IPS-18c (cell line): ENCODE measurements at regions not wholly inside any gene's neighbourhood (a gene's known extent, or its start where the extent isn't known, plus 50 kb on each side); places are given as distances from the start of the nearest gene placed in this dataset.
"Not testable (repeated sequence)": the region's sequence is repeated elsewhere in the genome, so short reads cannot be mapped to it uniquely, and the experiment has no call there.

Experiments
- H3K4me3 ChIP-seq: 2 replicates; pipeline ENCODE4 v1.7.0; 2013; ENCODE audit warnings: low read depth, mild to moderate bottlenecking, low read length, moderate library complexity; ENCODE audit not compliant: insufficient read depth
- H3K9me3 ChIP-seq: one replicate; pipeline ENCODE4 v1.6.1; 2013; ENCODE audit warnings: mild to moderate bottlenecking, low read length, moderate library complexity; ENCODE audit not compliant: control insufficient read depth, insufficient read depth

- no peaks in the 10 kb centered on the region for H3K9me3 ChIP-seq
- no peak overlapping the region for H3K4me3 ChIP-seq
Measured at GRCh38 chr14:87772854-87773253, 220.1 kb downstream of the GALC start.

DNA sequence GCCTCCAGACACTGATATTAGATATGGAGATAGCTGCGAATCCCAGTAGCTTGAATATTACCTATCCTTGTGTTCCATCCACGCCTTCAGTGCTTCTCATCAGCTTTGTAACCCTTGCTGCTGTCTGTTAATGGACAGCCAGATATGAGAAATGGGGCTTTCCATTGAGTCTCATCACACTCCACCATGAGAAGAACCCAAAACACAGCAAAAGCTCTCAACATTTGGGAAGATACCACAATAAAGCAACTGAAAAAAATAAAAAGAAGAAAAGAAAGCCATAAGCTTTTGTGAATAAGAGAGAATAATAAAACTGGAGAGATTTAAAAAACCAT, 225.4 kb downstream of the GALC start:
- H3K4me3 ChIP-seq, result no peak overlapping the region
- H3K9me3 ChIP-seq, result no peaks in the 10 kb centered on the region

DNA sequence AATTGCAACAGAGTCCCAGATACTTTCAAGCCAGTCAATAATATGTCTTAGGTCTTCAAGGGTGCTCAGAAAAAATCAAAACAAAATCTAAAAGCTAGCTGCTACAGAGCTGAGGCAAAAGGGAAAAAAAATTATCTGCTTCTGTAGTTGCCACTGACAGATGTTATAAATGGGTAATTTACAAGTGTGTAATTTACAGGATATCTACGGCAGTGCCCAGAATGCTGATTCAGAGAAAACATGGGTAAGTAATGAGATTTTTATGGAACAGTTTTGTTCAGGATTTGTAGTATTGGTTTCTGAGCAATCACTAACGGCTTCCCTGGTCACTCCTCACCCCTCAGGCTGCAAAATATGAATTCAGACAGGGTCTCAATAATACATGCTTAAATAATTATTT, 234.1 kb downstream of the GALC start:
- Histone ChIP-seq H3K9me3 (no peaks in the 10 kb centered on the region), H3K4me3 (no peak overlapping the region)

GRCh38 chr14:87756661-87757060, 236.3 kb downstream of the GALC start:
- no peaks in the 10 kb centered on the region for H3K9me3 ChIP-seq
- H3K4me3 ChIP-seq, result no peak overlapping the region

GRCh38 chr14:87754520-87755223, 238.3 kb downstream of the GALC start:
- H3K9me3 ChIP-seq, result no peaks in the 10 kb centered on the region
- H3K4me3 ChIP-seq, result no peak overlapping the region

DNA sequence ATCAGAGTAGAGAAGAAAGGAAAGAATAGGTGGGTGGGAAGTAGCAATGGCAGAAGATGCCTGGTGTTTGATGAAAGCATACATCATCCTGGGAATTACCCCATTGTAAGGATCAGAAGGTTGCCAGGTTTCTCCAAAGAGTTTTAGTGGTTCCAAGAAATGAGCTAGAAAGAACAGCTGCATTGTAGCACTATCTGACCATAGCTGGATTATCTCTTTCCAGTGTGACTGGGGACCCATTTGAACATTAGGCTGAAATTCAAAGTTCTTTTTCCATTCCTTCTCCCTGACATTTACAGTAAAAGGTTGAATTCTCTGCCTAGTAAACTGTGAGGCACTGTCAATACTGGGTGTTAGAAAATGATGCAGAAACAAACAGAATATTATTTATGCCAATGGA, 244.4 kb downstream of the GALC start:
- Histone ChIP-seq H3K4me3 (no peak overlapping the region), H3K9me3 (no peaks in the 10 kb centered on the region)

DNA sequence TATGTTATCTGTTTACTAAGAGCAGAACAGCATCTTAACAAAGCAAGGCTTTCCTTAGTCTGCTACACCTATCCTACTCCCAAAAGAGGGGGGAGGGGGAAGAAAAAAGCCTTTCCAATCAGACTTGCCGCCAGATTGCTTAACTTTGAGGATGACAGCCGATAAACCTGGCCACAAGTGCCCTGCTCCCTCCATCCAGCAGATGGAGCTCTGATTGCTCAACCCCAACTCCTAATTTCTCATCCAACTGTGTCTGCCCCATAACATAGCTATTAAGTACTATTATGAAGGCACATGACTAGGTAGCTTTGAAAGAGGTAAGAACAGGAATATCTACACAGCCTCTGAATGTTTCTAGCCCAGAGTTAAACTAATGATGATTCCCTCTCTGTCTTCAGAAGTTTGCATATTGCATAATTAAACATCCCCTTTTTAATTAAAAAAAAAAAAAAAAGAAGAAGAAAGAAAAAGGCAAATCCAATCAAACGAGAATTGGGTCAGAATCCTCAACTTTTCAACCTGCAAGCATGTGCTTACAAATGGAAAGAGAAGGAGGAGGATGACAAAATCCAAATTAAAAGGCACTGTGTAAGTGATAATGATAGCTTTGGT, 247.4 kb downstream of the GALC start:
- no peak overlapping the region for H3K4me3 ChIP-seq
- H3K9me3 ChIP-seq, result no peaks in the 10 kb centered on the region

GRCh38 chr14:87734577-87735360, 258.2 kb downstream of the GALC start:
- not testable (repeated sequence) for H3K4me3 ChIP-seq, H3K9me3 ChIP-seq

DNA sequence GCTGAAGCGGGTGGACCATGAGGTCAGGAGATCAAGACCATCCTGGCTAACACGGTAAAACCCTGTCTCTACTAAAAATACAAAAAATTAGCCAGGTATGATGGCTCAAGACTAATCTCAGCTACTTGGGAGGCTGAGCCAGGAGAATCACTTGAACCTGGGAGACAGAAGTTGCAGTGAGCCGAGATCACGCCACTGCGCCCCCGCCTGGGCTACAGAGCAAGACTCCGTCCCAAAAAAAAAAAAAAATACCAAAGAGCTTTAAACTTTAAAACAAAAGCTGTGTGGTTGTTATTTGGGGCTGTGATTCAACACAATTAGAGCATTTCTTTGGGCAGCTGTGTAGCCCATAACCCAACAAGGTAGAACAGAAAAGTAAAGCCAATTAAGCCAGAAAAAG, 259.9 kb downstream of the GALC start:
- not testable (repeated sequence) for H3K9me3 ChIP-seq, H3K4me3 ChIP-seq

GRCh38 chr14:87732562-87732961, 260.4 kb downstream of the GALC start:
- H3K4me3 ChIP-seq, result no peak overlapping the region
- peaks cover 4% of the 10 kb centered on the region for H3K9me3 ChIP-seq

GRCh38 chr14:87725318-87725717, 267.7 kb downstream of the GALC start:
- Histone ChIP-seq H3K4me3 (no peak overlapping the region), H3K9me3 (peaks cover 2% of the 10 kb centered on the region)

DNA sequence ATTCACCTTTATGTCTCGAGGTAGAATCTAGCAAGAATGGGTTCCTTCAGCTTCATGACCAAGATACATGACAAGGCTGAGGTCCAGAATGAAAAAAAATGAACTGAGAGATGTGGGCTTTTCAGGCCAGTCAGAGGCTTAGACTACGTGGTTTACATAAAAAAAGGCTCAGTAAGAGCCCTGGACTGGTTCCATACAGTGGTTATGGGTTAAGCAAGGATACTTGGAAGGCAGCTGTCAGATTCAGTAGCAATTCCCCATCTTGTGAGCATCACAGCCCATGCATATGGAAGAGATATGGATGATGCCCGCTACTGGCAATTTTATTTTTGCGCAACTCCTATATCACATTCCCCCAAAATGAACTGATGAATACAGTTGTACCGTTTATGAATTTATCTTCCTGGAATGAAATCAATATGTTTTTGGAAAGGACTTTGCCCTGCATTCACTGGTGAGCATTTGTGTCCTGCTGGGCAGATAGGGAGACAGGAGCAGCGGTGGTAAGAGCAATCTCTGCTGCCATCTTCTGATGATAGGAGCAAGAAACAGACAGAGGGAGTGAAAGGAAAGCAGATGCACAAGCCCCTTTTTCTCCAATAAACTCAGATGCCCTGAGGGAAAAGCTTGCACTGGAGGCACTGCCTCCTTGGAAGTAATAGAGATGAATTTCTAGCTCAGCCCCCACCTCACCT, 280.4 kb downstream of the GALC start:
- no peaks in the 10 kb centered on the region for H3K9me3 ChIP-seq

DNA sequence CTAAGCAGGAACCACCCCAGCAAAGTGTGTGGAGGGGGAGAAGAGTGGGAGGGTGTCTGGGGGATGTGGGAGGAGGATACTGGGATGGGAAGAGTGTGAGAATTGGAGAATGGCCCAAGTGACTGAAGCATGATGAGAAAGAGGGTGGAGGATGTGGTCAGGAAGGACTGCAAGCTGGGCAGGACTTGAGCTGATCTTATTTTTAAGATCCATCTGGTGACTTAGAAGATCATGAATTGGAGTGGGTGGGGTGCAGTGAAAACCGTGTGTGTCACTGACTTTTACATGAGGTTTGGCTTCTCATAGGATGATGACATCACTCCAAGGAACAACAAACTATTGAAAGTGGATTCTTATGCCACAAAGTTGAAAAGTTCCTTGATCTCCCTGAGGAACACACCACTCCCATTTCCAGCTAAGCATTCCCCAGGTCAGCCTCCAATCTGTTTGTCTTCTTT, 287.5 kb downstream of the GALC start:
- Histone ChIP-seq H3K4me3 (no peak overlapping the region), H3K9me3 (no peaks in the 10 kb centered on the region)

More for the DNA sequence above, 280.4 kb downstream of the GALC start:
- no peak overlapping the region for H3K4me3 ChIP-seq

DNA sequence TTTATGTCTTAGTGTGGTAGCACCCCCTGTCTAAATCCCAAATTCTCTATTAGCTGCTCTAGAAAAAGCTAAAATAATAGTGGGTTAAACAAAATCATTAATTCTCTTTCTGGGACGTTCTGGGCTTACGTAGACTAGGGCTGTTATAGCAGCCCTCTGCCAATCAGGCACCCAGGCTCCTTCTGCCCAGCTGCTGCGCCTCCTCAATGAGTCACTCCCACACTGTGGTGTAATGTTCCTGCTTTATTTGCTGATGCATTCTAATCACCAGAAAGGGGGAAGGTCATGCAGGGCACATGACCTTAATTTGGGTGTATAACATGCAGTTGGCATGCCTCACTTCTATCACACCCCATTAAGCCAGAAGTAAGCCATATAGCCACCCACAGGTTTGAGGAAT, 294.5 kb downstream of the GALC start:
- Histone ChIP-seq H3K4me3 (no peak overlapping the region), H3K9me3 (peaks cover 3% of the 10 kb centered on the region)

DNA sequence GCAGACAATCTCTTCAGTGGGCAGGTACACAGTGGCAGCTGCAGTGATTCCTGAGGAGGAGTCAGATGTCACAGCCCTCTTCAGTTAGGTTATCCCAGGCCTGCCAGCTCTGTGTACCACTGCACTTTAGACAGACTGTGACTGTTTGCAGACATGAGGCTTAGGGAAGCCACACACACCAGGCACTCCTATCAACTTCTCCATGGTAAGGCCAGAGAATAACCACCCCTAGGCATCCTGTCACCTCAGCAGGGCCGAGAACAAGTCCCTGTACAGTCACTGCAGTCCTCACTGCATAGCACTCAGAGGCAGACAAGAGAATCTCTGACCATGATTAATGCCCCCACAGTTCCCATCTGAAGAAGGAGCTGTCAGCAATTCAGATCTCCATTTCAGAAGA, 296.5 kb downstream of the GALC start:
- H3K4me3 ChIP-seq, result no peak overlapping the region

GRCh38 chr14:87691042-87691881, 301.7 kb downstream of the GALC start:
- Histone ChIP-seq H3K9me3 (no peaks in the 10 kb centered on the region), H3K4me3 (no peak overlapping the region)

More for the DNA sequence above, 296.5 kb downstream of the GALC start:
- peaks cover 3% of the 10 kb centered on the region for H3K9me3 ChIP-seq

DNA sequence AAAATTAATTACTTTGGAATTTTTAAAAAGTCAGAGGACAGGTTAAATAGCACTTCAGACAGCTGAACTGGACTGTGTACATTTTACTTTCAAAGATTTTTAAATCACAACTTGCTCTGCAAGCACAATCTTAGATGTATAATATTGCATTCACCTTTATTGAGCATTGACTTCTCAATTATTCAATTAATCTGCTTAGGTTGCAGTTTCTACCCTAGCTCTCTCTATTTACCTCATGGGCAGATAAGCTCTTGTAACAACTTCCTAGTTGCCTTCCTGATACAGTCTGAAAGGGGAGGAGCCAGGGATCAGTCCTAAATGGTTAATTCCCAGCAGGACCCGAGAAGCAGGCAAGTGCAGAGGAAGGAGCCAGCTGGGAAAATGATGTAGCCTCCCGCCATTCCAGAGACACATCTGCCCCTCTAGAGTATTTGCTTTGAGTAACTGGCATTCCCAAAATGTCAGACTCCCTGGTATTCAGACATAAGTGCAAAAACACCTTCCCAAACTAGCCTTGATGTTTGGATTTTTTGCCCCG, 302.8 kb downstream of the GALC start:
- Histone ChIP-seq H3K9me3 (no peaks in the 10 kb centered on the region), H3K4me3 (no peak overlapping the region)
